HG03060 (cell line): ENCODE measurements at regions not wholly inside any gene's neighbourhood (a gene's known extent, or its start where the extent isn't known, plus 50 kb on each side); places are given as distances from the start of the nearest gene placed in this dataset.
A peak's percentile ranks its signal among the peaks of the same experiment; 100 is the strongest.

Experiments
- ATAC-seq: cut with Tn5 transposase; IDR thresholded peaks from one replicate; pipeline ENCODE4 v1.9.1; 2021; ENCODE audit warnings: low read depth, moderate number of reproducible peaks; ENCODE audit not compliant: unreplicated experiment

GRCh38 chr3:44045476-44046275 lies 196.0 kb upstream of the TOPAZ1 start:
- peak; percentile 91 for ATAC-seq

DNA sequence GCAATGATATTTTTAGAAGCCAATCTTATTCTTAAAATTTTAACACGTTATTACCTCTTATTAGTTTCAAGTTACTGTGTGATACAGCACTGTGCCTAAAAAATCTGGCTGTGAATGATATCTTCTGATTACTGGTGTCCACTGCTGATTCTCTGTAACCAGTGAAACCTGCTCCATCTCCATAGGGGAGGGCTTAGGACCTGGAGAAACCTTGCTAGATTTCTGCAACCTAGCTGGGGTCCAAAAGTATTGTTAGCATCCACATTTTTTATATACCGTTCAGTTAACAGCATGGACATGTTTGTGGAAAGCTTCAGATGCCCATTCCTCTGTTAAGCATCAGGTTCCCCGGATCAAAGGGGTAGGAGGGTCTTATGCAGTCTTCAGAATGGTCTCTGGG lies 193.9 kb upstream of the TOPAZ1 start:
- no peak for ATAC-seq

- no peak for ATAC-seq
Observed at GRCh38 chr3:44048196-44048924, 193.3 kb upstream of the TOPAZ1 start.

GRCh38 chr3:44048949-44049348 lies 192.7 kb upstream of the TOPAZ1 start:
- no peak for ATAC-seq

- no peak for ATAC-seq
Observed at GRCh38 chr3:44050101-44050500, 191.6 kb upstream of the TOPAZ1 start.

DNA sequence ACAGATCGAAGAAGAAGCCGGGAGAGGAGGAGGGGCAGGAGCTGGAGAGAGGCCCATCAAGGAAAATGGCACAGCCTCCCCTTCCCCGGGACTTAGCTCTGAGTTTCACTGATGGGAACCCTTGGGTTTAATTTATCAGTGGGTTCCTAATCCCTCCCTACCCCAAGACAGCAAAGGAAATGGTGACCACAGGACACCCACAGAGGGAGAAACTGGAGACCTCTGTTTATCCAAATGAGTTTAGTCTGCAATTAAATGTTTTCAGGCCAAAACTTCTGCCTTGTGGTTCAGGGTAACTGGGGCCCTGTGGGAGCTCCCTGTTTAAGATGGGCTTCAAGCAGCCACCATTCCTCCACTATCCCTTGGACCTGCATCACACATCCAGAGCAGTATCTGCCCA lies 190.8 kb upstream of the TOPAZ1 start:
- no peak for ATAC-seq

DNA sequence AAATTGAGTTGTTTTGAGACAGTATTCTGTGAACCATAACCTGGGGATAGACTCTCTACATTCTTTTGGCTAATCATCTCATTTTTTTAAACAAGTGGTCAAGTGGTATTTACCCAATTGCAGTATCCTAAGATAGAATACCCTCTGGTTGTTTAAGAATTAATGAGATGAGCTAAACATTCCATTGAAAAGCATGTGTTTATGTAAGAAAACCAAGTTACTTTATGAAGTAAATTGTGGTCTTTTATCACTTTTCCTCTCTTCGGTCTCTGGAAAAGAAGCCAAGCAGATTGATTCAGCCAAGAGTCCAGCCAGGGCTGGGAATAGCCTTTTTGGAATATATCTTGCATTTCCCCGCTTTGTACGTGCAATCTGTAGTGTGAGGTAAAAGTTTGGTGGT lies 185.7 kb upstream of the TOPAZ1 start:
- no peak for ATAC-seq

DNA sequence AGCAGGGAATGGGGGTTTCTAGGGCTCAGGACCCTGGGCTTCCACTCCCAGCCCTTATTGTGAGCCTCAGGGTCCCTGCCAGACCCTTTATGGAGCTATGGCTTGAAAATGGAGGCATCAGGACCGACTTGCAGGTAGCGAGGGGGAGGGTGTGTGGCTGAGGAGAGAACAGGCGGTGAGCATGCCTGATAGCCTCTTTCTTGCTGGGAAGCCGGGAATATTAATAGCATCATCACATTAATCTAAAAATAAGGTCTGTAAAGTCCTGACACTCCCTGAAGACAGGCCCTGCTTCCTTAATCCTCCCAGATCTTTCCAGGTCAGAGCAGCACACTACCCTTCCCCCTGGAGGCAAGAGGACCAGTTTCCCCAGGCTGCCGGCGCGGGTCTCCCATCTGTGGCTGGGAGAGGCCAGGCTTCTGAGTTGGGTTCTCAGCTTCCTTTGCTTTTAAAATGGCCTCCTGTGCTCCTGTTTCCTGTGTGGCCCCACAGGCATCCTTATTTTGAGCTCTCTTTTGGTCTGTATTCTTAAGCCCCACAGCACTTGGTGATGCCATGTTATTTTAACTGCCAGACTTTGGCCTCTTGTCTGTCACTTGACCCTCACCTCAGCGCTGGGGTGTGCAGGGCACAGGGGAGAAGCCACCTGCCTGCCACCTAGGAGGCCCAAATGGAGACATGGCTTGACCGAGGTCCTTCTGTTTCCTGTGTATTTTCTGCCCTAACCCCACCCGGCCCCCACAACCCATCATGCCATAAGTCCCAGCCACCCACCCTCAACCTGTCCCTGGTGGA lies 185.0 kb upstream of the TOPAZ1 start:
- no peak for ATAC-seq

DNA sequence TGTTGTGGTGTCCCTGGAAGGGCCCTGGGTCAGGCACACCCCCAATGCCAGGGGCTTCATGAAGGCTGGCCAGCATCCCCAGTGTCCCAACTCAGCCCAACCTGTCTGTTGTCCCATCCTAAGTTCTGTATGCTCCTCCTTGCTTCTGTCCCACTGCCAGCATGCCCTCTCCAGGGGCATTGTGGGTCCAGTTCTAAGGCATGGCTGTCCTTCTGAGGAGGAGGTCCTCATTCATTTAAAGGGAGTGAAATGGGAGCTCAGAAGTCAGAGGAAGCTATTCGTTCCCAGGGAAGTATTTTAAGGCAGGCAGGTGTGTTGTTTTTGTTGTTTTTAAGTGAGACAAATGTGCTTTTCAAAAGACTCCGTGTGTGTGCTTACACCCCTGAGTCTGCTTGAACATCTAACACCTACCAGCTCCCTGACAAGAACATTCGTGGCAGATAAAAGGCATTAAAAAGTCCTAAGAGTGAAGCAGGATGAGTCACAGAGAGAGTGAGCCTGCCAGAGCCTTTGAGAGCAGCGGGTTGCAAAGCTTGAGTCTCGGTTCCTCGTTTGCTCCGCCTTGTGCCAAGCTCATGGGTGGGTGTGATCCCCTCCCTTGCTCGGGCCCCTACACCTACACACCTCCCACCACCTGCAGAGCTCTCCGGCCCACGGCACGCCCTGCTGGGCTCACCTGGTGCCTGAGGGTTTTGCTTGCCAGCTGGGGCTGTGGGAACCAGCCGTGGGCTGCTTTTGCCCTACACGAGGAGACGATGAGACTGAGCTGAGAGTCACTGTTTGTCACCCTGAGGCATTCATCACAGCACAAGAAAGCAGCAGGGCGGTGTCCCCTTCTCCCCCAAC lies 183.4 kb upstream of the TOPAZ1 start:
- peak; percentile 86 for ATAC-seq

DNA sequence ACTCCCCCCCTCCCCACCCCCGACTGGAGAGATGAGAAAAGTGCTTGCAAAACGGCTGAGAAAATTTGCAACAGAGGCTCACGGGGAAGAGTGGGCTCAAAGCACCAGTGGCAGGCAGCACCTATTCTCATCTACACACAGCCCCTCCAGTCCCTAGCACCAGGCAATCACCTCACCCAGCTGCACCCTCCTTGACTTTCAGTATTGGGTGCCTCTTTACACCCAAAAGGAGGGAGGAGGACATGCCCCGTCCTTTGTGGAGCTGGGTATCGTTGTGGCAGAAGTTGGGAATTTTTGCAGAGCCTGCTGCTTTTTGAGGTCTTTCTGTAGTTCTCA lies 182.8 kb upstream of the TOPAZ1 start:
- no peak for ATAC-seq

DNA sequence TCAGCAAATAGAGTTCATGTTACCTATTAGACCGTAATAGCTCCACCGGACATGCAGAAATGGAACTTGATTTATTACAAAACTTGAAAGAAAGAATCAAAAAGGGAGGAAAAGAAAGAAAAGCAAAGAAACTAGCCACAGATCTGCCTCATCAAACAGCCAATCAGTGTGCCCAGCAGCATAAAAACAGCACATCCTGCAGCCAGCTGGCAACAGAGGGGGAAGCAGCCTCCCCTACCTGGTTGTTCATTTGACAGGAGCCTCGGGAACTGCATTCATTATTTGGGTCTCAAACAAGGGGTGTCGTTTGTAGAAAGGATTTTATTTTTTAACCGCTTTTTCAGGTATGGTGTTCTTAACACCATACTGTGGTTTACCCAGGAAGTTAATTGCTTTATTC lies 181.5 kb upstream of the TOPAZ1 start:
- no peak for ATAC-seq

GRCh38 chr3:44061268-44061667 lies 180.4 kb upstream of the TOPAZ1 start:
- ATAC-seq = no peak

DNA sequence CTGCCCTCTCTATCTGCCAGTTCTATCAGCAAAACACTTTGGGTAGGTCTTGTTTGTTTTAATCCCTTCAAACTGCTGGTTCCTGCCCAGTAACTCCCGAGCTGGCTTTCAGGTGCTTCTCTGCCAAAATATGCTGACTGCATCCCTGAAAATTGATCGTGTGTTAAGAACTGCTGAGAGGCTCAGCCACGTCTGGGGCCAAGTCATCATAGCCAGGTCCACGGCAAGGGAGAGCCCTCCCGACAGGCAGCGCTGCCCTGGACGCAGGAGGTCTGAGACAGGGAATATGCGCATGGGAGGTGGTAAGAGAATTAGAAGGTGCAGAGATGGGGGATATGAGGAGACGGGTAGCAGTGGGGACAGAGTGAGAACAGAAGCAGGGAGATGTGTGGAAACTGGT lies 179.7 kb upstream of the TOPAZ1 start:
- ATAC-seq = no peak

GRCh38 chr3:44065311-44066094 lies 176.2 kb upstream of the TOPAZ1 start:
- no peak for ATAC-seq

GRCh38 chr3:44066806-44067205 lies 174.9 kb upstream of the TOPAZ1 start:
- no peak for ATAC-seq

- no peak for ATAC-seq
Observed at GRCh38 chr3:44067431-44067830, 174.3 kb upstream of the TOPAZ1 start.

DNA sequence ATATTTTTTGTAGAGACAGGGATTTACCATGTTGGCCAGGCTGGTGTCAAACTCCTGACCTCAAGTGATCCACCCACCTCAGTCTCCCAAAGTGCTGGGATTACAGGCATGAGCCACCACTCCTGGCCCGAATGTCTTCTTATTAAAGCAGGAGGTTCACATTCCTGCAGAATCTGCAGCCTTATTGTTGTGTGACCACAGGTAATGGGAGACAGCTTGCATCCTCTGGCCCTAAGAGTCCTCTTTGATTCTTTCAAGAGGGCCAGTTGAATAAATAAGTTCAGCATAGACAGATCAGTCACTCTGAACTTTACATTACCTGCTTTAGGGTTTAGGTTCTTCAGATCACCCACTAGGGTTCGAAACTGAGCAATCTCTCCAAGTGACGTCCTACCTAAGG lies 172.9 kb upstream of the TOPAZ1 start:
- ATAC-seq = no peak

DNA sequence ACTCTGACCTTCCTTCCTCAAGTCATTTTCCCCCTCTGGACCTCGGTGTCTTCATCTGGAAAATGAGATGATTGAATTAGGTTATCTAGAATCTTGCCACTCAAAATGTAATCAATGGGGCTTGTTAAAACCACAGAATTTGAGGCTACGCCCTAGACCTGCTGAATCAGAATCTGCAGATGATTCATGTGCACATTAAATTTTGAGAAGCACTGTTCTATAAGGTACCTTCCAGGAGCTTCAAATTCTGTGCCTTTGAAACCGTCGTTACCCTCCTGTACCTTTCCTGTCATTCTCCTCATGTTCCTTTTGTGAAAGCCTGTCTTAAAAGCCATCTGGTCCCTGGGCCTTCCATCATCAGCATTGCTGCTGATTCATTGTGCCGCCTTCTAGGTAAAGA lies 172.4 kb upstream of the TOPAZ1 start:
- ATAC-seq = no peak

GRCh38 chr3:44070841-44071546 lies 170.7 kb upstream of the TOPAZ1 start:
- no peak for ATAC-seq
